ENCODE measurements at regions not wholly inside any gene's neighbourhood (a gene's known extent, or its start where the extent isn't known, plus 50 kb on each side); places are given as distances from the start of the nearest gene placed in this dataset.

DNA sequence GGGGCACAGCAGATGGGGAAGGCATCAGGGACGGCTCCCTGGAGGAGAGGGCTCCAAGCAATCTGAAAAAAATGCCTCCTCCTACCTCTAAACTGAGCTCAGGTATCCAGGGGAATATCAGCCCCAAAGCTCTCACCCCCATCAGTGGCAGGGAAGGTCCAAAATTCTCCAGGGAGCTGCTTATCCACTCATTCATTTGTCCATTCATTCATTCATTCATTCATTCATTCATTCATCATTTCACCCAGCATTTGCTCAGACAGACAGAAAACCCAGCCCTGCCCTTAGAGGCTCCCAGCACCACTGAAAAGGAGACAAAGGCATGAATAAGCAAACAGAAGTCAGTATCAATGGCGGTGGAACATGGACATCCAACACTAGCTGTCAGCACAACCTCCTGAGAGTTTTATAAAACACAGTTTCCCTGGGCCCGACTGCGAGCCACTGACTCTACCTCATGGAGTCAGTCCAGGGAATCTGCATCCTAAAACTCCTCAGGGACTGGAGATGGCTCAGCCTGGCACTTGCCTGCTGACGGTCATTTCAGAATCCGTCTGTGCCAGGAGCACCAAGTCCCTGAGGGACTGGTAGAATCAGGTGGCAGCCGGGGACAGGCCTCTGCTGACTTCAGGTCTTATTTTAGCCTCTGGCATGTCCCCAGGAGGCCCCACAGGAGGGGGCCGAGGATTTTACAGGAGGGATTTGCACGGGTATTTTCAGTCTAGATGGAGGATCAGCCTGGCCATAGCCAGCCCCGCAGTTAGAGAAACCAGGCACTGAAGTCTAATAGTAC, 164.6 kb downstream of the MN1 start:
- Histone ChIP-seq H3K9ac (ENCODE audit: insufficient read depth in 1 of 2, low read length in 2 of 2) (no peak overlapping the region), H3K4me3 (no peak overlapping the region), H3K27me3 (ENCODE audit: control insufficient read depth in 3 of 3, insufficient read depth in 3 of 3, low read length in 2 of 3) (no peaks in the 10 kb centered on the region), H3K4me1 (ENCODE audit: control insufficient read depth in 5 of 5, insufficient read depth in 5 of 5, low read length in 5 of 5) (peaks cover 0 to 14% (median 0%) of the 10 kb centered on the region in 5 donors), H3K27ac (ENCODE audit: low read depth in 1 of 2, low read length in 1 of 2) (peak overlapping the region in 1 of 2 donors; percentile 77), H3K36me3 (ENCODE audit: control insufficient read depth in 4 of 4, insufficient read depth in 4 of 4, low read length in 4 of 4) (no peaks in the 10 kb centered on the region), H3K9me3 (ENCODE audit: control insufficient read depth in 4 of 4, insufficient read depth in 3 of 4, low read length in 3 of 4) (no peaks in the 10 kb centered on the region)
- DNase-seq (no peak), ATAC-seq (ENCODE audit: insufficient read depth, low FRiP score) (no peak)
- WGBS, 2 donors, result 84 to 92% methylated on average over 10 of the region's 10 CpGs
- TF ChIP-seq, protein P1, sequence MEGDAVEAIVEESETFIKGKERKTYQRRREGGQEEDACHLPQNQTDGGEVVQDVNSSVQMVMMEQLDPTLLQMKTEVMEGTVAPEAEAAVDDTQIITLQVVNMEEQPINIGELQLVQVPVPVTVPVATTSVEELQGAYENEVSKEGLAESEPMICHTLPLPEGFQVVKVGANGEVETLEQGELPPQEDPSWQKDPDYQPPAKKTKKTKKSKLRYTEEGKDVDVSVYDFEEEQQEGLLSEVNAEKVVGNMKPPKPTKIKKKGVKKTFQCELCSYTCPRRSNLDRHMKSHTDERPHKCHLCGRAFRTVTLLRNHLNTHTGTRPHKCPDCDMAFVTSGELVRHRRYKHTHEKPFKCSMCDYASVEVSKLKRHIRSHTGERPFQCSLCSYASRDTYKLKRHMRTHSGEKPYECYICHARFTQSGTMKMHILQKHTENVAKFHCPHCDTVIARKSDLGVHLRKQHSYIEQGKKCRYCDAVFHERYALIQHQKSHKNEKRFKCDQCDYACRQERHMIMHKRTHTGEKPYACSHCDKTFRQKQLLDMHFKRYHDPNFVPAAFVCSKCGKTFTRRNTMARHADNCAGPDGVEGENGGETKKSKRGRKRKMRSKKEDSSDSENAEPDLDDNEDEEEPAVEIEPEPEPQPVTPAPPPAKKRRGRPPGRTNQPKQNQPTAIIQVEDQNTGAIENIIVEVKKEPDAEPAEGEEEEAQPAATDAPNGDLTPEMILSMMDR (IDR thresholded peaks at IDR 0.05; ENCODE audit: control extremely low read depth, extremely low read depth), result no peak

DNA sequence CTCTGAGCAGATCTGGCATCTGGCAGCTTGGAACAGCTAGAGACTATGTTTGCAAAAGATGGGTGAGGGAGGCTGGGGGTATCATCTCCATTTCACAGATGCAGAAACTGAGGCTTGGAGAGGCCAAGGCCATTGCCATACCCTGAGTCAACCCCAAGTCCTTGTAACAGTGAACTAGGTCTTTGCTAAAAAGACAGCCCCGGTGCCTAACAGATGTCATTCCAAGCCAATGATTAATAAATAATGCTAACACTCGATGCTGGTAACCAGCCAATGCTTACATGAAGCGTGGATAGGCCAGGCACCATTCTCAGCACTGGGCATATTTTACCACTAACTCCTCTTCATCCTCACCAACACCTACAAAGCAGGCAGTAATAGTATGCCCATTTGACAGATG, 164.0 kb downstream of the MN1 start:
- ATAC-seq (ENCODE audit: insufficient read depth, low FRiP score) (no peak), DNase-seq (no peak)
- H3K36me3 ChIP-seq (ENCODE audit: control insufficient read depth in 4 of 4, insufficient read depth in 4 of 4, low read length in 4 of 4), result no peaks in the 10 kb centered on the region
- TF ChIP-seq, protein P1 (IDR thresholded peaks at IDR 0.05; ENCODE audit: control extremely low read depth, extremely low read depth), result no peak
- H3K9me3 ChIP-seq (ENCODE audit: control insufficient read depth in 4 of 4, insufficient read depth in 3 of 4, low read length in 3 of 4), result no peaks in the 10 kb centered on the region
- H3K4me1 ChIP-seq (ENCODE audit: control insufficient read depth in 5 of 5, insufficient read depth in 5 of 5, low read length in 5 of 5), result peaks cover 0 to 14% (median 0%) of the 10 kb centered on the region in 5 donors
- H3K27ac ChIP-seq (ENCODE audit: low read depth in 1 of 2, low read length in 1 of 2), result peak overlapping the region in 1 of 2 donors; percentile 43
- 71 to 81% methylated on average over 3 of the region's 3 CpGs for WGBS, 2 donors
- H3K4me3 ChIP-seq, result no peak overlapping the region
- no peak overlapping the region for H3K9ac ChIP-seq (ENCODE audit: insufficient read depth in 1 of 2, low read length in 2 of 2)
- H3K27me3 ChIP-seq (ENCODE audit: control insufficient read depth in 3 of 3, insufficient read depth in 3 of 3, low read length in 2 of 3), result no peaks in the 10 kb centered on the region

DNA sequence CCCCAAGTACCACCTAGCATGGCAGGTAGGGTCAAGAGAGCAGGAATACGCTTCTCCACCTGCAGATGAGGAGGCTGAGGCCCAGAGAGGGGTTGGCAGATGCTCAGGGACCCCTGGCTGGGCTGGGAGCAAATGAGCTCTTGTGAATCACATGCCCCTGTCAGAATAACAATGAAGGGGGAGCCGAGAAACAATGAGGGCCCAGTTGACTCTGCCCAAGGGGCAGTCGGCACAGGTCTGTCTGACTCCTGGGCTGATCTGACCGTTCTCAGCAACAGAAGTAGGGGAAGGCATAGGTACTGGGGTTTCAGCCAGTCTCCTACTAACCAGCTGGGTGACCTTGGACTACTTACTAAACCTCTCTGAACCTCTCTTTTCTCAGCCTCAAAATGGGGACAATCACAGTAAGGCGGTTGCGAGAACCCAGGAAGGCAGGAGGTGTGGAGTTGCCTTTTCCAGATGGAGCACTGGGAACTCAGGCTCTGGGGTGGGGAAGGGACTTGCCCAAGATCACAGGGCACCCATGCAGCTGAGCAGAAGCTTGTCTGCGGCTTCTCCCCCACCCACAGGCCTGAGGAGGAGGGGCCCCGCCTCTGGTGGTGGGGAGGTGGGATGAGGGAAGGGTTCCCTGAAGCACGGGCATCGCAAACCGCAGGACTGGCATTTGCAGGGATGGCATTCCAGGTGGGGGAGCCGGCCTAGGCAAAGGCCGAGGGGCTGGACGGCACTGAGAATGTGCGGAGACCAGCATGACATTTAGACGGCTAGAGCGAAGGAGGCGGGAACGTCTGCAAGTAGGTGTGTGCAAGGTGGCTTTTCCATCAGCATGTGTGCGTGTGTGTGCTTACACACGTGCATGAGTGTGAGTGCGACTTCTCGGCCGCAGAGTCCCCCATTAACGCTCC, 163.0 kb downstream of the MN1 start:
- ATAC-seq (ENCODE audit: insufficient read depth, low FRiP score) (no peak), DNase-seq (no peak)
- WGBS, 2 donors, result 81 to 89% methylated on average over 25 of the region's 25 CpGs
- no peaks in the 10 kb centered on the region for H3K27me3 ChIP-seq (ENCODE audit: control insufficient read depth in 3 of 3, insufficient read depth in 3 of 3, low read length in 2 of 3)
- no peak overlapping the region for H3K27ac ChIP-seq (ENCODE audit: low read depth in 1 of 2, low read length in 1 of 2)
- no peak overlapping the region for H3K4me3 ChIP-seq
- TF ChIP-seq, protein P1 (IDR thresholded peaks at IDR 0.05; ENCODE audit: control extremely low read depth, extremely low read depth), result no peak
- no peak overlapping the region for H3K9ac ChIP-seq (ENCODE audit: insufficient read depth in 1 of 2, low read length in 2 of 2)
- no peaks in the 10 kb centered on the region for H3K36me3 ChIP-seq (ENCODE audit: control insufficient read depth in 4 of 4, insufficient read depth in 4 of 4, low read length in 4 of 4)
- no peaks in the 10 kb centered on the region for H3K9me3 ChIP-seq (ENCODE audit: control insufficient read depth in 4 of 4, insufficient read depth in 3 of 4, low read length in 3 of 4)
- H3K4me1 ChIP-seq (ENCODE audit: control insufficient read depth in 5 of 5, insufficient read depth in 5 of 5, low read length in 5 of 5), result peaks cover 0 to 14% (median 0%) of the 10 kb centered on the region in 5 donors

Measured in lung (tissue), 11 donors.